HG03064 (cell line): ENCODE measurements at regions not wholly inside any gene's neighbourhood (a gene's known extent, or its start where the extent isn't known, plus 50 kb on each side); places are given as distances from the start of the nearest gene placed in this dataset.

Experiments
- ATAC-seq: cut with Tn5 transposase; IDR thresholded peaks from one replicate; pipeline ENCODE4 v1.9.1; 2021; ENCODE audit warnings: low read depth; ENCODE audit not compliant: unreplicated experiment

- ATAC-seq = no peak
Measured at GRCh38 chr17:71878998-71879397, 241.8 kb upstream of the SOX9 start.

- no peak for ATAC-seq
Measured at GRCh38 chr17:71881041-71881440, 239.8 kb upstream of the SOX9 start.

GRCh38 chr17:71881581-71881980 lies 239.2 kb upstream of the SOX9 start:
- ATAC-seq = no peak

- no peak for ATAC-seq
Measured at GRCh38 chr17:71883258-71883657, 237.6 kb upstream of the SOX9 start.

- ATAC-seq = no peak
Measured at GRCh38 chr17:71883845-71884244, 237.0 kb upstream of the SOX9 start.

GRCh38 chr17:71885662-71886061 lies 235.2 kb upstream of the SOX9 start:
- ATAC-seq = no peak

- ATAC-seq = no peak
Measured at GRCh38 chr17:71899317-71899716, 221.5 kb upstream of the SOX9 start.

GRCh38 chr17:71900621-71901229 lies 220.1 kb upstream of the SOX9 start:
- ATAC-seq = no peak

- no peak for ATAC-seq
Measured at GRCh38 chr17:71902894-71903506, 217.8 kb upstream of the SOX9 start.

GRCh38 chr17:71905376-71906031 lies 215.3 kb upstream of the SOX9 start:
- ATAC-seq = no peak

GRCh38 chr17:71909155-71909554 lies 211.7 kb upstream of the SOX9 start:
- no peak for ATAC-seq

GRCh38 chr17:71910002-71910401 lies 210.8 kb upstream of the SOX9 start:
- ATAC-seq = no peak

GRCh38 chr17:71914042-71914441 lies 206.8 kb upstream of the SOX9 start:
- ATAC-seq = no peak

GRCh38 chr17:71914812-71915211 lies 206.0 kb upstream of the SOX9 start:
- no peak for ATAC-seq

GRCh38 chr17:71917715-71918114 lies 203.1 kb upstream of the SOX9 start:
- no peak for ATAC-seq

GRCh38 chr17:71919186-71919585 lies 201.6 kb upstream of the SOX9 start:
- ATAC-seq = no peak

GRCh38 chr17:71919896-71920295 lies 200.9 kb upstream of the SOX9 start:
- no peak for ATAC-seq

GRCh38 chr17:71921796-71922195 lies 199.0 kb upstream of the SOX9 start:
- no peak for ATAC-seq

- ATAC-seq = no peak
Measured at GRCh38 chr17:71922439-71922838, 198.4 kb upstream of the SOX9 start.

- no peak for ATAC-seq
Measured at GRCh38 chr17:71926746-71927398, 193.9 kb upstream of the SOX9 start.

GRCh38 chr17:71933306-71933705 lies 187.5 kb upstream of the SOX9 start:
- no peak for ATAC-seq

GRCh38 chr17:71934520-71934919 lies 186.3 kb upstream of the SOX9 start:
- no peak for ATAC-seq
